ENCODE measurements at regions not wholly inside any gene's neighbourhood (a gene's known extent, or its start where the extent isn't known, plus 50 kb on each side); places are given as distances from the start of the nearest gene placed in this dataset.

DNA sequence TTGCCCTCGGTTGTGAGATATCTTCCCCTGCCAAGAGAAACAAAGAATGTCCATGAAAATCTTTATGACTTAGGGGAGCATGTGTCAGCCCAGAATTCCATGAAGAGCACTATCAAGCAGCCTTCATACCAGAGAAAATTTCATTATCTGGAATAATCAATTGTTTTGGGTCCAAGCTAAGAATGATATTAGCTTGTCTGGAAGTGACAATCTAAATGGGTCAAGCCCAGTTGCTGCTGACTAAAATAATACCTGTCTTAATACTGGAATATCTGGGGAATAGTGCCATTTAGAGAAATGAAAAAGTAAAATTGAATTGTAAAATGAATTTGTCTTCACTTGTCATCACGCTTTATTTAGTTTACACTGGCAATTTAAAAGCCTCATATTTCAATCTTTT is 407.4 kb downstream of the PLA2G4A start:
- TF ChIP-seq, protein P1, sequence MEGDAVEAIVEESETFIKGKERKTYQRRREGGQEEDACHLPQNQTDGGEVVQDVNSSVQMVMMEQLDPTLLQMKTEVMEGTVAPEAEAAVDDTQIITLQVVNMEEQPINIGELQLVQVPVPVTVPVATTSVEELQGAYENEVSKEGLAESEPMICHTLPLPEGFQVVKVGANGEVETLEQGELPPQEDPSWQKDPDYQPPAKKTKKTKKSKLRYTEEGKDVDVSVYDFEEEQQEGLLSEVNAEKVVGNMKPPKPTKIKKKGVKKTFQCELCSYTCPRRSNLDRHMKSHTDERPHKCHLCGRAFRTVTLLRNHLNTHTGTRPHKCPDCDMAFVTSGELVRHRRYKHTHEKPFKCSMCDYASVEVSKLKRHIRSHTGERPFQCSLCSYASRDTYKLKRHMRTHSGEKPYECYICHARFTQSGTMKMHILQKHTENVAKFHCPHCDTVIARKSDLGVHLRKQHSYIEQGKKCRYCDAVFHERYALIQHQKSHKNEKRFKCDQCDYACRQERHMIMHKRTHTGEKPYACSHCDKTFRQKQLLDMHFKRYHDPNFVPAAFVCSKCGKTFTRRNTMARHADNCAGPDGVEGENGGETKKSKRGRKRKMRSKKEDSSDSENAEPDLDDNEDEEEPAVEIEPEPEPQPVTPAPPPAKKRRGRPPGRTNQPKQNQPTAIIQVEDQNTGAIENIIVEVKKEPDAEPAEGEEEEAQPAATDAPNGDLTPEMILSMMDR (IDR thresholded peaks at IDR 0.05) = no peak
- TF ChIP-seq ZNF302 (CRISPR knock-in tag; IDR thresholded peaks at IDR 0.05) (no peak), POLR2A (IDR thresholded peaks at IDR 0.05; ENCODE audit: low read length) (no peak), TP53 (CRISPR knock-in tag; IDR thresholded peaks at IDR 0.05) (no peak), JUN (IDR thresholded peaks at IDR 0.05) (no peak), SMC3 (IDR thresholded peaks at IDR 0.05) (no peak), HOXA7 (CRISPR knock-in tag; IDR thresholded peaks at IDR 0.05) (no peak)
- TF ChIP-seq, protein P2, sequence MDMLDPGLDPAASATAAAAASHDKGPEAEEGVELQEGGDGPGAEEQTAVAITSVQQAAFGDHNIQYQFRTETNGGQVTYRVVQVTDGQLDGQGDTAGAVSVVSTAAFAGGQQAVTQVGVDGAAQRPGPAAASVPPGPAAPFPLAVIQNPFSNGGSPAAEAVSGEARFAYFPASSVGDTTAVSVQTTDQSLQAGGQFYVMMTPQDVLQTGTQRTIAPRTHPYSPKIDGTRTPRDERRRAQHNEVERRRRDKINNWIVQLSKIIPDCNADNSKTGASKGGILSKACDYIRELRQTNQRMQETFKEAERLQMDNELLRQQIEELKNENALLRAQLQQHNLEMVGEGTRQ (IDR thresholded peaks at IDR 0.05) = no peak

All from A549 (cell line).